H9 (cell line): ENCODE measurements at regions not wholly inside any gene's neighbourhood (a gene's known extent, or its start where the extent isn't known, plus 50 kb on each side); places are given as distances from the start of the nearest gene placed in this dataset.

Experiments used
- DNase-seq: peaks from one replicate; pipeline ENCODE4 v3.0.0-alpha.2; 2017
- H2AFZ ChIP-seq: one replicate; pipeline ENCODE4 v1.6.1; 2013; ENCODE audit warnings: mild to moderate bottlenecking, low read length, control low read depth, moderate library complexity
- H2AK5ac ChIP-seq: 2 replicates; pipeline ENCODE4 v1.6.1; 2013; ENCODE audit warnings: low read length, control low read depth, mixed read lengths; ENCODE audit not compliant: insufficient read length
- H2BK120ac ChIP-seq: one replicate; pipeline ENCODE4 v1.6.1; 2013; ENCODE audit warnings: low read depth, mild to moderate bottlenecking, low read length, control low read depth, inconsistent platforms; ENCODE audit not compliant: poor library complexity, severe bottlenecking
- H2BK12ac ChIP-seq: 2 replicates; pipeline ENCODE4 v1.6.1; 2013; ENCODE audit warnings: low read length, control low read depth, mixed read lengths, low read depth; ENCODE audit not compliant: insufficient read length
- H2BK15ac ChIP-seq: 2 replicates; pipeline ENCODE4 v1.6.1; 2013; ENCODE audit warnings: low read depth, low read length, control low read depth
- H2BK20ac ChIP-seq: one replicate; pipeline ENCODE4 v1.6.1; 2013; ENCODE audit warnings: low read depth, mild to moderate bottlenecking, low read length, control low read depth, inconsistent platforms; ENCODE audit not compliant: poor library complexity, severe bottlenecking
- H2BK5ac ChIP-seq: 2 replicates; pipeline ENCODE4 v1.6.1; 2013; ENCODE audit warnings: low read length, control low read depth, mixed read lengths; ENCODE audit not compliant: insufficient read length
- H3K14ac ChIP-seq: 2 replicates; pipeline ENCODE4 v1.6.1; 2013; ENCODE audit warnings: low read length, control low read depth; ENCODE audit not compliant: insufficient read depth
- H3K18ac ChIP-seq: 2 replicates; pipeline ENCODE4 v1.6.1; 2013; ENCODE audit warnings: low read depth, mild to moderate bottlenecking, mixed read lengths, low read length, control low read depth; ENCODE audit not compliant: insufficient read length
- H3K23ac ChIP-seq: 2 replicates; pipeline ENCODE4 v1.6.1; 2013; ENCODE audit warnings: low read length, control low read depth, mixed read lengths, low read depth; ENCODE audit not compliant: insufficient read length
- H3K23me2 ChIP-seq: 2 replicates; pipeline ENCODE4 v1.6.1; 2013; ENCODE audit warnings: low read depth, mild to moderate bottlenecking, mixed read lengths, low read length, control low read depth; ENCODE audit not compliant: insufficient read length, poor library complexity, severe bottlenecking
- H3K27ac ChIP-seq: 2 replicates; pipeline ENCODE4 v1.5.1; 2013; ENCODE audit warnings: low read length, control low read depth, mixed read lengths, low read depth; ENCODE audit not compliant: insufficient read length
- H3K27me3 ChIP-seq: 2 replicates; pipeline ENCODE4 v1.6.1; 2013; ENCODE audit warnings: low read length, control low read depth, inconsistent platforms; ENCODE audit not compliant: insufficient read depth
- H3K4ac ChIP-seq: 2 replicates; pipeline ENCODE4 v1.6.1; 2013; ENCODE audit warnings: low read depth, mild to moderate bottlenecking, control low read depth, inconsistent platforms, low read length, moderate library complexity
- H3K4me1 ChIP-seq: 2 replicates; pipeline ENCODE4 v1.6.1; 2013; ENCODE audit warnings: low read length, control low read depth, inconsistent platforms; ENCODE audit not compliant: insufficient read depth
- H3K4me2 ChIP-seq: 2 replicates; pipeline ENCODE4 v1.6.1; 2013; ENCODE audit warnings: low read length, control low read depth, mixed read lengths; ENCODE audit not compliant: insufficient read length, insufficient read depth
- H3K56ac ChIP-seq: 2 replicates; pipeline ENCODE4 v1.6.1; 2013; ENCODE audit warnings: low read depth, mild to moderate bottlenecking, mixed read lengths, low read length, control low read depth; ENCODE audit not compliant: insufficient read length
- H3K79me1 ChIP-seq: 2 replicates; pipeline ENCODE4 v1.6.1; 2013; ENCODE audit warnings: low read depth, mild to moderate bottlenecking, moderate library complexity, low read length, control low read depth, inconsistent platforms; ENCODE audit not compliant: insufficient read depth, poor library complexity, severe bottlenecking
- H3K79me2 ChIP-seq: 2 replicates; pipeline ENCODE4 v1.6.1; 2013; ENCODE audit warnings: low read length, control low read depth, inconsistent platforms; ENCODE audit not compliant: insufficient read depth
- H3K9ac ChIP-seq: 2 replicates; pipeline ENCODE4 v1.6.1; 2013; ENCODE audit warnings: low read length, control low read depth, mixed read lengths; ENCODE audit not compliant: insufficient read length; ENCODE audit errors: extremely low read depth
- H3K9me3 ChIP-seq: one replicate; pipeline ENCODE4 v1.6.1; 2013; ENCODE audit warnings: low read depth, low read length, inconsistent platforms; ENCODE audit not compliant: control insufficient read depth
- H3T11ph ChIP-seq: one replicate; pipeline ENCODE4 v1.6.1; 2013; ENCODE audit warnings: mild to moderate bottlenecking, low read length, control low read depth, inconsistent platforms
- H4K20me1 ChIP-seq: one replicate; pipeline ENCODE4 v1.6.1; 2013; ENCODE audit not compliant: control insufficient read depth, insufficient read length, insufficient read depth
- H4K5ac ChIP-seq: 2 replicates; pipeline ENCODE4 v1.6.1; 2013; ENCODE audit warnings: low read depth, mild to moderate bottlenecking, mixed read lengths, low read length, control low read depth; ENCODE audit not compliant: insufficient read length
- H4K8ac ChIP-seq: replicated peaks from 2 replicates; pipeline ENCODE4 v1.6.1; 2013; ENCODE audit warnings: low read length, control low read depth, mixed read lengths, low read depth; ENCODE audit not compliant: insufficient read length
- H4K91ac ChIP-seq: 2 replicates; pipeline ENCODE4 v1.6.1; 2013; ENCODE audit warnings: low read depth, mild to moderate bottlenecking, moderate library complexity, mixed read lengths, low read length, control low read depth; ENCODE audit not compliant: insufficient read length
- H3K27ac Mint-ChIP-seq, 3 experiments: 2 replicates in 2 of 3; 3 replicates in 1 of 3; pipeline ENCODE4 v1.8.0; 2020 to 2021; ENCODE audit warnings: mixed read lengths in 3 of 3, mild to moderate bottlenecking in 1 of 3, moderate library complexity in 1 of 3
- H3K27me3 Mint-ChIP-seq: 2 replicates; pipeline ENCODE4 v1.8.0; 2021; ENCODE audit warnings: low read depth, mild to moderate bottlenecking, moderate library complexity, mixed read lengths
- H3K36me3 Mint-ChIP-seq, 3 experiments: 2 replicates in 2 of 3; 3 replicates in 1 of 3; pipeline ENCODE4 v1.8.0; 2020 to 2021; ENCODE audit warnings: low read depth in 3 of 3, mixed read lengths in 3 of 3; ENCODE audit not compliant: insufficient read depth in 1 of 3
- H3K4me1 Mint-ChIP-seq, 2 experiments: 2 replicates each; pipeline ENCODE4 v1.8.0; 2020; ENCODE audit warnings: mixed read lengths in 2 of 2
- H3K4me3 Mint-ChIP-seq, 2 experiments: 2 replicates in 1 of 2; 3 replicates in 1 of 2; pipeline ENCODE4 v1.8.0; 2020 to 2021; ENCODE audit warnings: mild to moderate bottlenecking in 2 of 2, mixed read lengths in 2 of 2, moderate library complexity in 1 of 2
- H3K9me3 Mint-ChIP-seq, 2 experiments: 2 replicates in 1 of 2; 3 replicates in 1 of 2; pipeline ENCODE4 v1.8.0; 2020; ENCODE audit warnings: mild to moderate bottlenecking in 2 of 2, mixed read lengths in 2 of 2, moderate library complexity in 1 of 2
- CTCF ChIP-seq: fragments of 200-600 bp; sonication (generic); conservative IDR thresholded peaks from 3 replicates; pipeline ENCODE4 v1.8.0; 2021; ENCODE audit warnings: antibody characterized with exemption, mild to moderate bottlenecking
- WGBS: extraction: QIAGEN DNeasy Blood & Tissue Kit; methylation state at CpG from one replicate; pipeline ENCODE4 v1.1.7; 2013; ENCODE audit warnings: missing lambda C conversion rate, low lambda C conversion rate, mixed read lengths; ENCODE audit not compliant: insufficient read length; ENCODE audit errors: extremely low coverage; 5-methylcytosine and 5-hydroxymethylcytosine counted together

GRCh38 chr18:67654101-67654500, 137.6 kb upstream of the DSEL start:
- no peak overlapping the region for H2BK15ac ChIP-seq
- no peak overlapping the region for H3K23ac ChIP-seq
- H3K4ac ChIP-seq, result no peak overlapping the region
- H2BK12ac ChIP-seq, result no peak overlapping the region
- H2BK20ac ChIP-seq, result no peak overlapping the region
- H4K8ac ChIP-seq, result no peak overlapping the region
- DNase-seq, result no peak
- Mint-ChIP-seq H3K4me3 (no peak overlapping the region), H3K27ac (no peak overlapping the region), H3K9me3 (no peaks in the 10 kb centered on the region), H3K27me3 (no peaks in the 10 kb centered on the region), H3K4me1 (peaks cover 0 to 6% of the 10 kb centered on the region in 2 experiments; a peak in 2 of 4 replicates), H3K36me3 (no peaks in the 10 kb centered on the region)
- H4K91ac ChIP-seq, result no peak overlapping the region
- no peaks in the 10 kb centered on the region for H4K20me1 ChIP-seq
- H3K4me2 ChIP-seq, result no peak overlapping the region
- H3K79me1 ChIP-seq, result no peaks in the 10 kb centered on the region
- WGBS, result no CpG with 5 or more reads among the region's 4 CpGs
- H2BK5ac ChIP-seq, result no peak overlapping the region
- peaks cover 4% of the 10 kb centered on the region; the same call in 1 of the 2 replicates for H3K4me1 ChIP-seq
- H3K56ac ChIP-seq, result no peak overlapping the region
- H3K27ac ChIP-seq, result no peak overlapping the region
- H2AK5ac ChIP-seq, result no peak overlapping the region
- H3K23me2 ChIP-seq, result no peaks in the 10 kb centered on the region
- H3K79me2 ChIP-seq, result no peaks in the 10 kb centered on the region
- H3K9me3 ChIP-seq, result no peaks in the 10 kb centered on the region
- H3K9ac ChIP-seq, result no peak overlapping the region
- no peak overlapping the region for H3T11ph ChIP-seq
- no peak for TF ChIP-seq CTCF
- H3K14ac ChIP-seq, result no peak overlapping the region
- H3K18ac ChIP-seq, result no peak overlapping the region
- H2AFZ ChIP-seq, result no peak overlapping the region
- no peaks in the 10 kb centered on the region for H3K27me3 ChIP-seq
- H2BK120ac ChIP-seq, result no peak overlapping the region
- H4K5ac ChIP-seq, result no peak overlapping the region
